Nephron progenitor cell (in vitro differentiated cells): ENCODE measurements at regions not wholly inside any gene's neighbourhood (a gene's known extent, or its start where the extent isn't known, plus 50 kb on each side); places are given as distances from the start of the nearest gene placed in this dataset.

Experiments
- DNase-seq: peaks from one replicate; pipeline ENCODE4 v3.0.0; 2021
- H3K27ac Mint-ChIP-seq: 2 replicates; pipeline ENCODE4 v1.8.0; 2021; ENCODE audit warnings: mild to moderate bottlenecking, moderate library complexity, mixed read lengths
- H3K27me3 Mint-ChIP-seq: 2 replicates; pipeline ENCODE4 v1.8.0; 2021; ENCODE audit warnings: mild to moderate bottlenecking, low read depth, mixed read lengths; ENCODE audit not compliant: poor library complexity
- H3K36me3 Mint-ChIP-seq: 2 replicates; pipeline ENCODE4 v1.8.0; 2021; ENCODE audit warnings: low read depth, mixed read lengths
- H3K4me1 Mint-ChIP-seq: 2 replicates; pipeline ENCODE4 v1.8.0; 2021; ENCODE audit warnings: mixed read lengths
- H3K4me3 Mint-ChIP-seq: 2 replicates; pipeline ENCODE4 v1.8.0; 2021; ENCODE audit warnings: mild to moderate bottlenecking, moderate library complexity, mixed read lengths
- H3K9me3 Mint-ChIP-seq: 2 replicates; pipeline ENCODE4 v1.8.0; 2021; ENCODE audit warnings: mild to moderate bottlenecking, moderate library complexity, mixed read lengths
- CTCF ChIP-seq: fragments of 200-600 bp; sonication (generic); IDR thresholded peaks from 2 replicates; pipeline ENCODE4 v1.5.0; 2021; ENCODE audit warnings: antibody characterized with exemption

DNA sequence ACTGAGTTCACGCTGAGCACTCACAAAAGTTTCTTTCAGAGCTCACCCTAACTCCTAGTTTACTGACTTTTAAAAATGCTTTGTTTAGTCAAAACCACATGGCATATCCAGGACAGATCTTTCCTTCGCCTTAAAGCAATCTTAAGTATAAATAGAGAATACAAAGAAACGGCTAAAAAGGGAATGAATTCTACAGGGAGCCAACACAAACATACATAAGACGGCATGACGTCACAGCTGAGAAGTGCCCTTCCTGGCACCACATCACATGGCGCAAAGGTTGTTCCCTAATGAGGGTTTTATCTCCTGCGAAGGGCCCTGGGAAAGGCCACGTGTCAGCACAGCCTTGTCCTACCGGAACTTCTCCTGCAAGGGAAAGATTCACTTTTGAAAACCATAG, 141.3 kb downstream of the IRX1 start:
- Mint-ChIP-seq H3K4me1 (no peaks in the 10 kb centered on the region), H3K36me3 (no peaks in the 10 kb centered on the region), H3K9me3 (no peaks in the 10 kb centered on the region), H3K27me3 (peaks cover 11% of the 10 kb centered on the region), H3K4me3 (no peak overlapping the region), H3K27ac (no peak overlapping the region)
- no peak for DNase-seq
- no peak for TF ChIP-seq CTCF

GRCh38 chr5:3738919-3739318, 143.3 kb downstream of the IRX1 start:
- TF ChIP-seq CTCF, result no peak
- H3K36me3 Mint-ChIP-seq, result no peaks in the 10 kb centered on the region
- no peak for DNase-seq
- H3K27me3 Mint-ChIP-seq, result peaks cover 11% of the 10 kb centered on the region
- H3K9me3 Mint-ChIP-seq, result no peaks in the 10 kb centered on the region
- H3K4me3 Mint-ChIP-seq, result no peak overlapping the region
- H3K27ac Mint-ChIP-seq, result no peak overlapping the region
- H3K4me1 Mint-ChIP-seq, result peaks cover 8% of the 10 kb centered on the region

DNA sequence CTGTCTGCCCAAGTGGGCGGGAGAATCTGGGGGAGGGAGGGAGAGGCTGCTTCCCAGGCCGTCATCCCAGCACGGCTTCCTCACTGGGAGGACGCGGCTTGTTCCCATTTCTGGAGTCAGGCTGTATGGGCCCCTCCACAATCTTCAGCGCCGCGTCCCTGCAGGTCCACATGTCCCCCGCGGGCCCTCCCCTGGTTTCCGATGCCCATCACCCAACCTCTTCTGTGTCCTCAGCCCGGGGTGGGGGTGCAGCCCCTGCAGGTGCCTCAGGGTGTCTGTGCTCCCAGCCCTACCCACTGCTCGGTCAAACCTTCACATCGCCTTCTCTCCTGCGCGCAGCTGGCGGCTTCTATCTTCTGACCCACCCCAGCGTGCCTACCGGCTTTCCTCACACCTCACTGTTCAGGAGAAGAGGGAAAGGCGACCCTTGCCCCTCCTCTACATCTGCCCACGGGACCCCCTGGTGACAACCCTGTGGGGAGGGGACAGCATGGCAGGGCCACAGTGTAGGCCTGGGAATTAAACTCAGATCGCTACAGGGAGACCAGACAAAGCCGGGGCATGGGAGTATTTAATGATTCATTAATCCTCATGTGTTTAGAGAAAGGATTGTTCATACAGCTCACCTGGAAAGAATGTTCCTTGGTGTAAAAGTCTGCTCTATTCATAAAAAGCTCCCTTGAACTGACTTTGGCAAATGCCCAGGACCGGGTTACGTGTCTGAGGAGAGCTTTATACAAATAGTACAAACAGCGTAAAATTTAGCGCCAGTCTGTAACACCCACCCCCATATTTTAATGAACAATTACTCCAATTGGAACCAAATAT, 145.1 kb downstream of the IRX1 start:
- DNase-seq, result no peak
- H3K27ac Mint-ChIP-seq, result no peak overlapping the region
- H3K27me3 Mint-ChIP-seq, result peaks cover 3% of the 10 kb centered on the region
- H3K4me1 Mint-ChIP-seq, result peaks cover 8% of the 10 kb centered on the region
- no peaks in the 10 kb centered on the region for H3K9me3 Mint-ChIP-seq
- no peak for TF ChIP-seq CTCF
- H3K4me3 Mint-ChIP-seq, result no peak overlapping the region
- no peaks in the 10 kb centered on the region for H3K36me3 Mint-ChIP-seq

DNA sequence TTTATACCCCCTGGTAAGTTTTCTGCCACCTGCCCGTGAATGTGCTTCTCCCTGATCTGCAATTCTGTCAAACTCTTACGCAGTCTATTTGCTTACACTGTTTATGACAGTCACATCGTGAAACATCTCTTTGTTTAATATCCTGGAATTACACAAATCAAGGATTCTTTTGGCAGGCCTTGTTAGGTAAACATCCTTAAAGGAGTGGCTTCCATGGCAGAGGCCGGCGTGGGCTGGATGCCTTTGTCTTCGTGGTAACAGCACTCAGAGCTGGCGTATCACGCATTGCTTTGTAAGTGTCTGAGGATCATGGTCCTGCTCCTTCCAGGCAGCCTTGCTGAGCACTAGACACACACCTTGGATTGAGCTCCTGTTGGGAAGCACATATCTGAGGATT, 145.7 kb downstream of the IRX1 start:
- TF ChIP-seq CTCF, result no peak
- peaks cover 8% of the 10 kb centered on the region for H3K4me1 Mint-ChIP-seq
- no peak overlapping the region for H3K27ac Mint-ChIP-seq
- no peak for DNase-seq
- peaks cover under 1% of the 10 kb centered on the region for H3K9me3 Mint-ChIP-seq
- peaks cover 3% of the 10 kb centered on the region for H3K27me3 Mint-ChIP-seq
- H3K4me3 Mint-ChIP-seq, result no peak overlapping the region
- H3K36me3 Mint-ChIP-seq, result peaks cover under 1% of the 10 kb centered on the region

- peaks cover 12% of the 10 kb centered on the region for H3K9me3 Mint-ChIP-seq
- H3K4me1 Mint-ChIP-seq, result peaks cover 8% of the 10 kb centered on the region
- no peak overlapping the region for H3K27ac Mint-ChIP-seq
- no peak for TF ChIP-seq CTCF
- DNase-seq, result no peak
- peaks cover 3% of the 10 kb centered on the region for H3K27me3 Mint-ChIP-seq
- H3K4me3 Mint-ChIP-seq, result no peak overlapping the region
- peaks cover 5% of the 10 kb centered on the region for H3K36me3 Mint-ChIP-seq
Observed at GRCh38 chr5:3742750-3743149, 147.1 kb downstream of the IRX1 start.

DNA sequence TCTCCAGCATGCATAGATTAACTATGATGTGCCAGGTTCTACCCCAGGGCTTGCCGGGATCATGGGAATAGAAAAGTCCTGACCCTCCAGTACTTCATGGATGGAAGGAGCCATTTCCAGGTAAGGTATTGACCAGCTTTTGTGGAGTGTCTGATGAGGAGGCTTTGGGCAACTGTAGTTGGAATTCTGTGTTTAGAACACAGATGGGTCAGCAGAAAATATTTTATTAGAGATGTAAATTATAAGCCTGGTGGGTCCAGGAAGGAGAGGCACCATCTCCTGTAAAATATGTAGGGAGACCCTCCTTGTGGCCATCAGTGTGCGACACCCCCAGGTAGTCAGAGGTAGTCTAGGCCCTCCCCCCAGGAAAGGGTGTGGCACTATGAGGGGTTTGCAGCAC, 156.2 kb downstream of the IRX1 start:
- Mint-ChIP-seq H3K9me3 (peaks cover 30% of the 10 kb centered on the region), H3K36me3 (peaks cover under 1% of the 10 kb centered on the region), H3K27ac (no peak overlapping the region), H3K4me3 (no peak overlapping the region), H3K27me3 (peaks cover 14% of the 10 kb centered on the region), H3K4me1 (no peaks in the 10 kb centered on the region)
- TF ChIP-seq CTCF, result no peak
- DNase-seq, result no peak
